BE2C (cell line): ENCODE measurements at regions not wholly inside any gene's neighbourhood (a gene's known extent, or its start where the extent isn't known, plus 50 kb on each side); places are given as distances from the start of the nearest gene placed in this dataset.

Source experiments
- DNase-seq: peaks from one replicate; pipeline ENCODE4 v3.0.0-alpha.2; 2020
- H3K27me3 ChIP-seq: fragments of 250-450 bp; sonication (Bioruptor Pico); 2 replicates; pipeline ENCODE4 v1.5.1; 2020; ENCODE audit warnings: mild to moderate bottlenecking
- H3K36me3 ChIP-seq: fragments of 250-450 bp; sonication (Bioruptor Pico); 2 replicates; pipeline ENCODE4 v1.5.1; 2020; ENCODE audit warnings: mild to moderate bottlenecking
- H3K4me1 ChIP-seq: fragments of 250-450 bp; sonication (Bioruptor Pico); 2 replicates; pipeline ENCODE4 v1.5.1; 2020
- H3K4me3 ChIP-seq: 2 replicates; pipeline ENCODE4 v1.5.1; 2011; ENCODE audit warnings: low read depth, low read length
- H3K9me3 ChIP-seq: fragments of 250-450 bp; sonication (Bioruptor Pico); 2 replicates; pipeline ENCODE4 v1.5.1; 2020
- TF ChIP-seq, protein P1 (sequence below): IDR thresholded peaks from 2 replicates; pipeline ENCODE4 v1.5.1; 2012; ENCODE audit warnings: mild to moderate bottlenecking, low read depth, low read length

DNA sequence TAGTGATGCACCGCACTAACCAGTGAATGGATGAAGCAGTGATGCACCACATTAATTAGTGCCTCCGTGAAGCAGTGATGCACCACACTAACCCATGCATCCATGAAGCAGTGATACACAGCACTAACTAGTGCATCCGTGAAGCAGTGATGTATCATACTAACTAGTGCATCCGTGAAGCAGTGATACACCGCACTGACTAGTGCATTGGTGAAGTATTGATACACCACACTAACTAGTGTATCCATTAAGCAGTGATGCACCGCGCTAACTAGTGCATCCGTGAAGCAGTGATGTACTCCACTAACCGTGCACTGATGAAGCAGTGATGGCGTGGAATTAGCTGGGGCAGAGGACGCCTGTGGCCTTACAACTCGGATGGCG is 80.6 kb upstream of the NKD1 start:
- Histone ChIP-seq H3K9me3 (no peaks in the 10 kb centered on the region), H3K36me3 (no peaks in the 10 kb centered on the region), H3K4me3 (peak overlapping the region; percentile 45; the same call in 1 of the 2 replicates), H3K27me3 (no peaks in the 10 kb centered on the region), H3K4me1 (no peaks in the 10 kb centered on the region; the same call in 1 of the 2 replicates)
- TF ChIP-seq, protein P1, sequence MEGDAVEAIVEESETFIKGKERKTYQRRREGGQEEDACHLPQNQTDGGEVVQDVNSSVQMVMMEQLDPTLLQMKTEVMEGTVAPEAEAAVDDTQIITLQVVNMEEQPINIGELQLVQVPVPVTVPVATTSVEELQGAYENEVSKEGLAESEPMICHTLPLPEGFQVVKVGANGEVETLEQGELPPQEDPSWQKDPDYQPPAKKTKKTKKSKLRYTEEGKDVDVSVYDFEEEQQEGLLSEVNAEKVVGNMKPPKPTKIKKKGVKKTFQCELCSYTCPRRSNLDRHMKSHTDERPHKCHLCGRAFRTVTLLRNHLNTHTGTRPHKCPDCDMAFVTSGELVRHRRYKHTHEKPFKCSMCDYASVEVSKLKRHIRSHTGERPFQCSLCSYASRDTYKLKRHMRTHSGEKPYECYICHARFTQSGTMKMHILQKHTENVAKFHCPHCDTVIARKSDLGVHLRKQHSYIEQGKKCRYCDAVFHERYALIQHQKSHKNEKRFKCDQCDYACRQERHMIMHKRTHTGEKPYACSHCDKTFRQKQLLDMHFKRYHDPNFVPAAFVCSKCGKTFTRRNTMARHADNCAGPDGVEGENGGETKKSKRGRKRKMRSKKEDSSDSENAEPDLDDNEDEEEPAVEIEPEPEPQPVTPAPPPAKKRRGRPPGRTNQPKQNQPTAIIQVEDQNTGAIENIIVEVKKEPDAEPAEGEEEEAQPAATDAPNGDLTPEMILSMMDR: no peak
- DNase-seq: no peak

GRCh38 chr16:50466170-50466569 is 82.0 kb upstream of the NKD1 start:
- Histone ChIP-seq H3K9me3 (no peaks in the 10 kb centered on the region), H3K4me3 (no peak overlapping the region), H3K36me3 (no peaks in the 10 kb centered on the region), H3K27me3 (no peaks in the 10 kb centered on the region), H3K4me1 (no peaks in the 10 kb centered on the region; the same call in 1 of the 2 replicates)
- DNase-seq: no peak
- TF ChIP-seq, protein P1: no peak

GRCh38 chr16:50464325-50465290 is 83.6 kb upstream of the NKD1 start:
- no peak for DNase-seq
- no peaks in the 10 kb centered on the region for H3K36me3 ChIP-seq
- TF ChIP-seq, protein P1: peak; percentile 27; the same call in 1 of the 2 replicates
- H3K4me3 ChIP-seq: no peak overlapping the region
- H3K4me1 ChIP-seq: no peaks in the 10 kb centered on the region; the same call in 1 of the 2 replicates
- H3K27me3 ChIP-seq: no peaks in the 10 kb centered on the region
- no peaks in the 10 kb centered on the region for H3K9me3 ChIP-seq

DNA sequence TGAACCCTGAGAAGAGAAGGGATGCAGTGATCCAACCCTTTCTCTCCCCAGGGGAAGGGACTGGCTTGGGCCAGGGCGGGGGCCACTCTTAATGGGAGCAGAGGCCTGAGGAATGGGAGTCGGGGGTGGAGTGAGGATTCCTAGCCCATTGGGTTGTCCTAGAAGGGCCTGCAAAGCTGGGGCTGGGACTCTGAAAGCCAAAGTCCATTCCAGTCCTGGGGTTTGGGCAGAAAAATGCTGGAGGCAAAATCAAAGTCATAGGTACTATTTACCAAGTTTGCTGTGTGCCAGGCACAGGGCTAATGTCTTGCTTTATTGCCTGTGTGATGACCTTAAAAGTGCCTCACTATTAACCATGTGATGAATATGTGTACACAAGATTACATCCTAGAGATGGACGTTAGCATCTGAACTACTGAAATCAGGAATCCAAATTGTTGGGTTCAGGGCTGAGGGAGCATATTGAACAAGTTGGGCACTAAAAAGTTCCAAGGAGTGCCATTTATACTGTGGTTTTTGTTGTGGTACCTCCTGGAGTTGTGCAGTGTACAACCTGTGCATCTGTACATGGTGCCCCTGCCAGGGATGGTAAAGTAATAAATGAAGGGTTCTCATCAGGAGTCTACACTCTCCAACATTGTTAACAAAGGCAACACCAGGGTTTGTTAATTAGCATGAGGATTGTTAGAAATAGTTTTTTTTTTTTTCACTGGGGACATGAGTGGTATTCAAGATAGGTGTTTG is 84.4 kb upstream of the NKD1 start:
- Histone ChIP-seq H3K36me3 (no peaks in the 10 kb centered on the region), H3K4me1 (no peaks in the 10 kb centered on the region; the same call in 1 of the 2 replicates), H3K4me3 (no peak overlapping the region), H3K9me3 (no peaks in the 10 kb centered on the region), H3K27me3 (no peaks in the 10 kb centered on the region)
- TF ChIP-seq, protein P1: no peak
- DNase-seq: no peak

DNA sequence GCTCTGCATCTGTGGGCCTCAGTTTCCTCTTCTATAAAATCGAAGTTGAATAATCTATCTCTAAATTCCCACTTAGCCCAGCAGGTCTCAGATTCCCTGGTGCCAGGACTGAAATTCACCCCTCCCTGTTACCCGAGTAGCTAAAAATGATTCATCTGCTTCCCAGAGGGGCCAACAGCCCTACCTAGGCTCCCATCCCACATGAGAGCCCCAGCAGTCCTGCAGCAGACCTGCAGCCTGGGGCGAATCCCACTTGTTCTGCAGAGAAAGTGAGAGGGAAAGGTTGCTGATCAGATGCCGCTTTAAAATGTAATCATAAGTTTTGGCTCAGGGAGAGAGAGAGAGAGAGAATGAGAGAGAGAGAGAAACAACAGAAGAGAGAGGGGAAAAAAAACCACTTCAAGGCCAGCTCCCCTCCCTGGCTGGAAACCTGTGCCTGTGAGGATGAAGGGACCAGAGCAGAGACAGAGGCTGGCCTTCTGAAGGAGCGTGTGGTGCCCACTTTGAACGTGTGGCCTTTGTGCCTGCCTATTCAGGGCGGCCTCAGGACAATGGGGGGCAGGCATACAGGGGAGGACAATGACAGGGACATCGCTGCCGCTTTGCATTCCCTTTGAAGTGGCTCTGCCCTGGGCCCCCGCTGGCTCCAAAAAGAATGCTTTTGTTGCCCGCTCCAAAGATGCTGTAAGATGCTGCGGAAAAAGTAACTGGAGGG is 85.2 kb upstream of the NKD1 start:
- no peaks in the 10 kb centered on the region for H3K9me3 ChIP-seq
- TF ChIP-seq, protein P1: no peak
- no peaks in the 10 kb centered on the region for H3K27me3 ChIP-seq
- no peak for DNase-seq
- no peak overlapping the region for H3K4me3 ChIP-seq
- H3K4me1 ChIP-seq: no peaks in the 10 kb centered on the region; the same call in 1 of the 2 replicates
- no peaks in the 10 kb centered on the region for H3K36me3 ChIP-seq
